ENCODE measurements at regions not wholly inside any gene's neighbourhood (a gene's known extent, or its start where the extent isn't known, plus 50 kb on each side); places are given as distances from the start of the nearest gene placed in this dataset.

DNA sequence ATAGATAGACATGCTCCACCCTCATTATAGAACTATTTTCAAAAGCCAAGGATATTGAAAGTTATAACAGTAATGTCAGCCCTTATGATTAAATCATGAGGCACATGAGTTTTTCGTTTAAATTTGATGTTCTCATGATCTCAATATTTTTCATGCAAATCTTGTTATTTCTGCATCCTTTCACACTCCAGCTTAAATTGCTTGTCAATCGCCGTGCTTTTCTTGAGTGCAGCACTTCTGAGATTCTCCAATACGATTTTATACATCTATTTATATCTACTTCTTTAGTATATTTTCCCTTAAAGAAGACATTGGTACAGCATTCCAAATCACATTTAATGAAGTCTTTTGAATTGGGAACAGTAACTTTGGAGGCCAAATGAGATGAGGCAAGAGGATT, 171.2 kb upstream of the GBE1 start:
- TF ChIP-seq, protein P1, sequence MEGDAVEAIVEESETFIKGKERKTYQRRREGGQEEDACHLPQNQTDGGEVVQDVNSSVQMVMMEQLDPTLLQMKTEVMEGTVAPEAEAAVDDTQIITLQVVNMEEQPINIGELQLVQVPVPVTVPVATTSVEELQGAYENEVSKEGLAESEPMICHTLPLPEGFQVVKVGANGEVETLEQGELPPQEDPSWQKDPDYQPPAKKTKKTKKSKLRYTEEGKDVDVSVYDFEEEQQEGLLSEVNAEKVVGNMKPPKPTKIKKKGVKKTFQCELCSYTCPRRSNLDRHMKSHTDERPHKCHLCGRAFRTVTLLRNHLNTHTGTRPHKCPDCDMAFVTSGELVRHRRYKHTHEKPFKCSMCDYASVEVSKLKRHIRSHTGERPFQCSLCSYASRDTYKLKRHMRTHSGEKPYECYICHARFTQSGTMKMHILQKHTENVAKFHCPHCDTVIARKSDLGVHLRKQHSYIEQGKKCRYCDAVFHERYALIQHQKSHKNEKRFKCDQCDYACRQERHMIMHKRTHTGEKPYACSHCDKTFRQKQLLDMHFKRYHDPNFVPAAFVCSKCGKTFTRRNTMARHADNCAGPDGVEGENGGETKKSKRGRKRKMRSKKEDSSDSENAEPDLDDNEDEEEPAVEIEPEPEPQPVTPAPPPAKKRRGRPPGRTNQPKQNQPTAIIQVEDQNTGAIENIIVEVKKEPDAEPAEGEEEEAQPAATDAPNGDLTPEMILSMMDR (optimal IDR thresholded peaks at IDR 0.05 in 1 of 3, IDR thresholded peaks at IDR 0.05 in 1 of 3, conservative IDR thresholded peaks at IDR 0.05 in 1 of 3; ENCODE audit: extremely low read depth in 1 of 3, insufficient read depth in 2 of 3, low read length in 3 of 3) = no peak
- TF ChIP-seq EZH2 (IDR thresholded peaks at IDR 0.05; ENCODE audit: low read length) = no peak

Measured in keratinocyte (primary cell).